Thyroid gland (tissue), 4 donors: ENCODE measurements at regions not wholly inside any gene's neighbourhood (a gene's known extent, or its start where the extent isn't known, plus 50 kb on each side); places are given as distances from the start of the nearest gene placed in this dataset.

Experiments
- CTCF ChIP-seq, 6 experiments: fragments of 200-600 bp in 3 of 6; fragments of 450-650 bp in 3 of 6; sonication (generic) in 3 of 6; IDR thresholded peaks; one replicate each; pipeline ENCODE4 v1.5.1; 2016 to 2019; ENCODE audit warnings: antibody characterized with exemption in 6 of 6, mild to moderate bottlenecking in 2 of 6, inconsistent platforms in 1 of 6, moderate library complexity in 1 of 6
- POLR2A ChIP-seq, 2 donors: fragments of 450-650 bp; IDR thresholded peaks; one replicate each; pipeline ENCODE4 v1.6.1; 2017; ENCODE audit warnings: antibody characterized with exemption in 2 of 2, mild to moderate bottlenecking in 2 of 2, moderate library complexity in 1 of 2

- TF ChIP-seq CTCF (IDR thresholded peaks at IDR 0.05) (no peak), POLR2A (IDR thresholded peaks at IDR 0.05) (no peak)
Measured at GRCh38 chr12:58655375-58655774, 264.9 kb downstream of the LRIG3 start.
